ENCODE measurements at regions not wholly inside any gene's neighbourhood (a gene's known extent, or its start where the extent isn't known, plus 50 kb on each side); places are given as distances from the start of the nearest gene placed in this dataset.

DNA sequence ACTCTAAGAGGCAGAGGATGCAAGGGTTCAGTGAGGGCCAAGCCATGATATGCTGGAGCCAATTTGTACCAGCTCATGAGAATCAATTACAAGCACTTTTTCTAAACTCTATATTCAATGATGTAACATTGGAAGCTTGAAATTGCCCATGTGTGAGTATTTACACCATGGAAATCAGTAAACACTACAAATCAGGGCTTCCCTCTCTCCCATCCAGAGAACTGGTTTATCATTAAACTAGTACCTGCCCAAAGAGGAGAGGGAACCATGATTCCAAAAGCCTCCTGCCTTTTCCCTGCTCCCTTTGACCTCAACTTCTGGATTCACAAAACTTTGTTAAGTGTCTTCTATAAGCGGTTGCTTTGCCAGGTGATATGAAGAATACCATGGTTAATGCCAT is 52.5 kb upstream of the BICC1 start:
- Mint-ChIP-seq H3K4me1 (ENCODE audit: unreplicated experiment) (no peaks in the 10 kb centered on the region), H3K27ac (ENCODE audit: unreplicated experiment) (no peak overlapping the region), H3K36me3 (ENCODE audit: low read depth, unreplicated experiment) (peaks cover 5% of the 10 kb centered on the region), H3K4me3 (ENCODE audit: unreplicated experiment) (no peak overlapping the region), H3K9me3 (ENCODE audit: unreplicated experiment) (peaks cover 6% of the 10 kb centered on the region), H3K27me3 (ENCODE audit: unreplicated experiment) (no peaks in the 10 kb centered on the region)
- no peak for DNase-seq (ENCODE audit: low spot score)
- TF ChIP-seq, protein P1, sequence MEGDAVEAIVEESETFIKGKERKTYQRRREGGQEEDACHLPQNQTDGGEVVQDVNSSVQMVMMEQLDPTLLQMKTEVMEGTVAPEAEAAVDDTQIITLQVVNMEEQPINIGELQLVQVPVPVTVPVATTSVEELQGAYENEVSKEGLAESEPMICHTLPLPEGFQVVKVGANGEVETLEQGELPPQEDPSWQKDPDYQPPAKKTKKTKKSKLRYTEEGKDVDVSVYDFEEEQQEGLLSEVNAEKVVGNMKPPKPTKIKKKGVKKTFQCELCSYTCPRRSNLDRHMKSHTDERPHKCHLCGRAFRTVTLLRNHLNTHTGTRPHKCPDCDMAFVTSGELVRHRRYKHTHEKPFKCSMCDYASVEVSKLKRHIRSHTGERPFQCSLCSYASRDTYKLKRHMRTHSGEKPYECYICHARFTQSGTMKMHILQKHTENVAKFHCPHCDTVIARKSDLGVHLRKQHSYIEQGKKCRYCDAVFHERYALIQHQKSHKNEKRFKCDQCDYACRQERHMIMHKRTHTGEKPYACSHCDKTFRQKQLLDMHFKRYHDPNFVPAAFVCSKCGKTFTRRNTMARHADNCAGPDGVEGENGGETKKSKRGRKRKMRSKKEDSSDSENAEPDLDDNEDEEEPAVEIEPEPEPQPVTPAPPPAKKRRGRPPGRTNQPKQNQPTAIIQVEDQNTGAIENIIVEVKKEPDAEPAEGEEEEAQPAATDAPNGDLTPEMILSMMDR (IDR thresholded peaks at IDR 0.05; ENCODE audit: unreplicated experiment) = no peak

DNA sequence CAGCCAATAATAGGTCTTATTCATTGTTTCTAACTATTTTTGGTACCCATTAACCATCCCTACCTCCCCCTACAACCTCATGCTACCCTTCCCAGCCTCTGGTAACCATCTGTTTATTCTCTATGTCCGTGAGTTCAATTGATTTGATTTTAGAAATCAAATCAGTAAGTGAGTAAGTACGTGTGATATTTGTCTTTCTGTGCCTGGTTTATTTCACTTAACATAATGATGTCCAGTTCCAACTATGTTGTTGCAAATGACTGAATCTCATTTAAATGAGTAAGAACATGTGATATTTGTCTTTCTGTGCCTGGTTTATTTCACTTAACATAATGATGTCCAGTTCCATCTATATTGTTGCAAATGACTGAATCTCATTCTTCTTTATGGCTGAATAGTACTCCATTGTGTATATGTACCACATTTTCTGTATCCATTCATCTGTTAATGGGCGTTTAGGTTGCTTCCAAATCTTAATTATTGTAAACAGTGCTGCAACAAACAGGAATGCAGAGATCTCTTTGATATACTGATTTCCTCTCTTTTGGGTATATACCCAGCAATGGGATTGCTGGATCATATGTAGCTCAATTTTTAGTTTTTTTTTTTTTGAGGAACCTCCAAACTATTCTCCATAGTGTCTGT is 49.7 kb upstream of the BICC1 start:
- no peaks in the 10 kb centered on the region for H3K4me1 Mint-ChIP-seq (ENCODE audit: unreplicated experiment)
- H3K27me3 Mint-ChIP-seq (ENCODE audit: unreplicated experiment) = no peaks in the 10 kb centered on the region
- no peak overlapping the region for H3K4me3 Mint-ChIP-seq (ENCODE audit: unreplicated experiment)
- TF ChIP-seq, protein P1 (IDR thresholded peaks at IDR 0.05; ENCODE audit: unreplicated experiment) = no peak
- no peak for DNase-seq (ENCODE audit: low spot score)
- H3K27ac Mint-ChIP-seq (ENCODE audit: unreplicated experiment) = no peak overlapping the region
- peaks cover 5% of the 10 kb centered on the region for H3K36me3 Mint-ChIP-seq (ENCODE audit: low read depth, unreplicated experiment)
- H3K9me3 Mint-ChIP-seq (ENCODE audit: unreplicated experiment) = peaks cover 6% of the 10 kb centered on the region

Measured in endothelial cell (in vitro differentiated cells).